Fibroblast of villous mesenchyme (primary cell): ENCODE measurements at regions not wholly inside any gene's neighbourhood (a gene's known extent, or its start where the extent isn't known, plus 50 kb on each side); places are given as distances from the start of the nearest gene placed in this dataset.
A peak's percentile ranks its signal among the peaks of the same experiment; 100 is the strongest.

Source experiments
- DNase-seq: peaks from one replicate; pipeline ENCODE4 v3.0.0-alpha.2; 2010; ENCODE audit warnings: low read depth
- H3K4me3 ChIP-seq: 2 replicates; pipeline ENCODE4 v1.5.1; 2011; ENCODE audit warnings: low read depth, mild to moderate bottlenecking, low read length
- TF ChIP-seq, protein P1 (sequence below): IDR thresholded peaks from 2 replicates; pipeline ENCODE4 v1.5.1; 2012; ENCODE audit warnings: low read depth, mild to moderate bottlenecking, low read length; ENCODE audit not compliant: insufficient read depth

DNA sequence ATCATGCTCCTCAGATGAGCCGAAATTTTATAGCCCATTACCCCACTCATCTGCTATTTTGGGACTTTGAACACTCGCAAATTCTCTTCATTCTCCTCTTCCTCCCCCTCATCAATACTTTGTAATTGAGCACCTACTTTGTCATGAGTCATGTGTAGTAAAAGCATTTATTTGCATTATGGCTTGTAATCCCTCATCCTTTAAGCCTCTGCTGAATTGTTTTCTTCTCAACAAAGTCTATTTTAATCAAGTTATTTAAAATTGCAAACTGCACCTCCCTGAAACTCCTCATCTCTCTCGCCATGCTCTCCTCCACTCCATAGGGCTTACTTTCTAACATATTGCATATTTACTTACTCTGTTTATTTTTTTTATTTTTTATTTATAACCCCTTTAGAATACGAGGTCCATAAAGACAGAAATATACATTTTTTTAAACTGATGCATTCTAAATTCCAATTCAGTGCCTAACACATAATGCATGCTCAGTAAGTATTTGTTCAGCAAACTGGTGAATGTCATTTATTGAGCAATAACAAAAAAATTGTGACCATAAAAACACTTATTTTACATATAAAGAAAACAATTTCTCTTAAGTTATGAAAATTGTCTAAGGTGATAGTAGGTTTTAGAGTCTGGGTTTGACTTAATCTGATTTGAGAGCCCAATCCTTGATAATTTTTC is 161.7 kb downstream of the FASLG start:
- TF ChIP-seq, protein P1, sequence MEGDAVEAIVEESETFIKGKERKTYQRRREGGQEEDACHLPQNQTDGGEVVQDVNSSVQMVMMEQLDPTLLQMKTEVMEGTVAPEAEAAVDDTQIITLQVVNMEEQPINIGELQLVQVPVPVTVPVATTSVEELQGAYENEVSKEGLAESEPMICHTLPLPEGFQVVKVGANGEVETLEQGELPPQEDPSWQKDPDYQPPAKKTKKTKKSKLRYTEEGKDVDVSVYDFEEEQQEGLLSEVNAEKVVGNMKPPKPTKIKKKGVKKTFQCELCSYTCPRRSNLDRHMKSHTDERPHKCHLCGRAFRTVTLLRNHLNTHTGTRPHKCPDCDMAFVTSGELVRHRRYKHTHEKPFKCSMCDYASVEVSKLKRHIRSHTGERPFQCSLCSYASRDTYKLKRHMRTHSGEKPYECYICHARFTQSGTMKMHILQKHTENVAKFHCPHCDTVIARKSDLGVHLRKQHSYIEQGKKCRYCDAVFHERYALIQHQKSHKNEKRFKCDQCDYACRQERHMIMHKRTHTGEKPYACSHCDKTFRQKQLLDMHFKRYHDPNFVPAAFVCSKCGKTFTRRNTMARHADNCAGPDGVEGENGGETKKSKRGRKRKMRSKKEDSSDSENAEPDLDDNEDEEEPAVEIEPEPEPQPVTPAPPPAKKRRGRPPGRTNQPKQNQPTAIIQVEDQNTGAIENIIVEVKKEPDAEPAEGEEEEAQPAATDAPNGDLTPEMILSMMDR: no peak
- no peak overlapping the region for H3K4me3 ChIP-seq
- DNase-seq: no peak

DNA sequence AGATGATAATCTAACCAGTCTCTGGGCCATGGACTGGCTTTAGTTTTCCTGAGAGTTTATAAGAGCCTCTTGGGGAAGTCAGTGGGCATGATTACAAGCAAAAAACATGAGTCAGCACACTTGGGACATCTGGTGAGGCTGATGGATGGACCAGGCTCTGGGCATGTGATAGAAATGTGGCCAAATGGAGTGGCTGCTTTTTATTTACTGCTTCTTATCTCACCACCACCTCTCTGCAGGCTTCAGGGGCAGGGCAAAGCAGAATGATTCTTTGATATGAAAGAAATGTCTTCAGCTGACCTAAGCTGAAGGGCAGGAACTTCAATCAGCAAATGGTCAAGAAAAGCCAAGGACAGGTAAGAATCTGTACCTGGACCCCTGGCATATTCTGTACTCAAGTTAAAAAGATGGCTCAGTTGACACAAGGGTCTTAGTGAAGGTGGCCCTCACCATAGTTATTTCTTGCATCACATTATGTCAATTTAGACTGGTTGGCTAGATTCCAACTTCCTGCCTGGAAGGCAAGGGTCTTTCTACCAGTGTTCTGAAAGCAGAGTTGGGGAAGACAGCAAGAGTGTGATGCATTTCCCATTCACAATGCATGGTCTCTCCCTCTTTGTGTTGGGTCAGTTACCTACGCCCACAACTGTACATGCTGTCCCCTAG is 162.8 kb downstream of the FASLG start:
- TF ChIP-seq, protein P1: no peak
- DNase-seq: peak; percentile 81

GRCh38 chr1:172822886-172823285 is 164.0 kb downstream of the FASLG start:
- TF ChIP-seq, protein P1: no peak
- no peak for DNase-seq
- H3K4me3 ChIP-seq: no peak overlapping the region

More for the DNA sequence above, 162.8 kb downstream of the FASLG start:
- no peak overlapping the region for H3K4me3 ChIP-seq

- TF ChIP-seq, protein P1: no peak
- H3K4me3 ChIP-seq: no peak overlapping the region
- DNase-seq: peak; percentile 24
Measured at GRCh38 chr1:172823534-172823933, 164.6 kb downstream of the FASLG start.

DNA sequence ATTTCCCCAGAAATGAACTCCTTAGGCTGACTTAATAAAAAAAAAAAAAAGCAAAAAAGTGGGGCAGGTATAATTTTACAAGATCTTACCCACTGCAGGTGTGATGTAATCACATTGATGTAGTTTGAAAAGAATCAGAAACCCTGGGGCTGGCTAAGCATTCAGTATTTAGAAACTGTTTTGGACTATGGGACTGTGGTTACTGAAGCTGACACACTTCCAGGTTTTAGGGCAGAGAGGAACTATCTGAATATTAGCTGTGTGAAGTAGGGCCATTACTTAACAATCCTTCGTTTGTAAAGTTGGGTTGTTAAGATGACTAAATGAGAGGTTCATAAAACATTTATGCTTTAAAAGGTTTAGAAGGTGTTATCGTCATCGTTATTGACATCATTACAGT is 165.3 kb downstream of the FASLG start:
- DNase-seq: peak; percentile 27
- no peak overlapping the region for H3K4me3 ChIP-seq
- TF ChIP-seq, protein P1: no peak

DNA sequence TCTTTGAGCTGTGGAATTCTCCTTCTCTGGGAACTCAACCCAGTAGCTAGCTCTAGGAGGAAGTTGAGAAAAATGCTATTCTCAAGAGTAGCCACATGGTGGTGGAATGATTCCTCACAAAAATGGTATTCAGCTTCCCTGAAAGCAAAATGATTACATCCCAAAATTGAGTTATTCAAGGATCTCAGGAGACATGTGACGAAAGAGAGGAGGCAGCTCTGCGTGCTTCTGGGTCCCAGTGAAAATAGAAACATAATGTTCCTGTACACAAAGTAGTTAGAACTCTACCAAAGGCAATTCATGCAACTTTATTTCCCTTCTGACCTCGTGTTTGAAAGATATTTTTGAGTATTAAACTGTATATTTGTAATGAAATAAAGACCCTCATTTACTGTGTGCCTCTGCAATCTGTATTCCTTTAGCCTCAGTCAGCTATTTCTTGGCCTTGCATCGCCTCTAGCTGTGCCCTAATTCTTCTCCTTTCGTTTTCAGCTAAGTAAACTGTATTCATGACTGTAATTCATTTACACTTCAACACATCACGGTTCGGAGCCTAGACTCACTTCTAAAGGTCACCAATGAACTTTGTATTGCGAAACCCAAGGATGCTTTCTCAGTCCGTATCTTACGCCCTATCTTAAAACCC is 167.3 kb downstream of the FASLG start:
- TF ChIP-seq, protein P1: peak; percentile 73
- H3K4me3 ChIP-seq: peak overlapping the region; percentile 32
- DNase-seq: peak; percentile 96
